ENCODE measurements at regions not wholly inside any gene's neighbourhood (a gene's known extent, or its start where the extent isn't known, plus 50 kb on each side); places are given as distances from the start of the nearest gene placed in this dataset.

DNA sequence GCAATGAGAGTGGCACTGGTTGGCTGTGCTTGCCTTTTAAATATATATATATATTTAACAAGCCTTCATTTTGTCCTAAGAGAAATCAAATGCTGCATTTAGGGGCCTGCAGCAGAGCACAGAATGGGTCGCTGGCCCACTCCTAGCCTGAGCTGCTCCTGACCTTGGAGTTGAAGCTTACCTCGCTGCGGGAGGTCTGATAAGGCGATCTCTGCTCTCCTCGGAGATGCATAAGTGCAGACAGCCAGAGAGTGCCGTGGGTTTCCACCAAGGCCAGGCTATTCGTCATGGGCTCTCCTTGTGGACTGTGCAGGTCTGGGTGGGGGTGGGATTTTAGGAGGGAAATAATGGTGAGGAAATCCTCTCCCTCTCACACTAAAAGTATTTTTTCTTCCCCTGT lies 99.5 kb upstream of the IKZF1 start:
- CTCF ChIA-PET = interaction anchor here (0.5 to 3.4 kb wide), 25 partner anchors 10 to 1927 kb away, joined by 3 to 41 read pairs (median 4); no protein-coding TSS in a partner anchor
- POLR2A ChIA-PET (ENCODE audit: low non-redundant PET) = interaction anchor here (0.7 kb wide), 1 partner anchor 112 kb away, joined by 3 read pairs; no protein-coding TSS in a partner anchor
- DNase-seq (ENCODE audit: low spot score) = no peak
- no peak overlapping the region for H3K27ac ChIP-seq
- TF ChIP-seq, protein P1, sequence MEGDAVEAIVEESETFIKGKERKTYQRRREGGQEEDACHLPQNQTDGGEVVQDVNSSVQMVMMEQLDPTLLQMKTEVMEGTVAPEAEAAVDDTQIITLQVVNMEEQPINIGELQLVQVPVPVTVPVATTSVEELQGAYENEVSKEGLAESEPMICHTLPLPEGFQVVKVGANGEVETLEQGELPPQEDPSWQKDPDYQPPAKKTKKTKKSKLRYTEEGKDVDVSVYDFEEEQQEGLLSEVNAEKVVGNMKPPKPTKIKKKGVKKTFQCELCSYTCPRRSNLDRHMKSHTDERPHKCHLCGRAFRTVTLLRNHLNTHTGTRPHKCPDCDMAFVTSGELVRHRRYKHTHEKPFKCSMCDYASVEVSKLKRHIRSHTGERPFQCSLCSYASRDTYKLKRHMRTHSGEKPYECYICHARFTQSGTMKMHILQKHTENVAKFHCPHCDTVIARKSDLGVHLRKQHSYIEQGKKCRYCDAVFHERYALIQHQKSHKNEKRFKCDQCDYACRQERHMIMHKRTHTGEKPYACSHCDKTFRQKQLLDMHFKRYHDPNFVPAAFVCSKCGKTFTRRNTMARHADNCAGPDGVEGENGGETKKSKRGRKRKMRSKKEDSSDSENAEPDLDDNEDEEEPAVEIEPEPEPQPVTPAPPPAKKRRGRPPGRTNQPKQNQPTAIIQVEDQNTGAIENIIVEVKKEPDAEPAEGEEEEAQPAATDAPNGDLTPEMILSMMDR (conservative IDR thresholded peaks at IDR 0.05; ENCODE audit: low read depth) = no peak

DNA sequence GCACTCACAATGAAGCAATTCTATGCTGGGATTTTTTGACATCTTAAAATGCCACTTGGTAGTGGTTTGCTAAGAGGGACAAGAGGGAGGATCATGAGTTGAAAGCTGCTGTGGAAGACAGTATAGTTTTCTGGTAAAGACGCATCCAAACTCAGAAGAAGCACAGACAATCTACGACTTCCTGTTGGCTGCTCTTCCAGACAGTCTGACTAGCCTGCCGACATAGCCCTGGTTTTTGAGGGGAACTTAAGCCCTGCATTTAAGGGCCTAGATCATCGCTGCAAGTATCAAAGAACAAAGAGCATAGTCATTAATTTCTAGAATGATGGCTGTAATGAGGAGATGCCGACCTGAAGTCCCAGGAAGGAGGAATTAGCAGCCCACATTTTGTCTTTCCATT lies 99.9 kb upstream of the IKZF1 start:
- TF ChIP-seq, protein P1 (conservative IDR thresholded peaks at IDR 0.05; ENCODE audit: low read depth) = no peak
- ChIA-PET POLR2A (ENCODE audit: low non-redundant PET) (no interaction called here), CTCF (interaction anchor here (0.7 to 3.4 kb wide), 3 partner anchors 41 to 238 kb away, joined by 3 to 41 read pairs (median 5); no protein-coding TSS in a partner anchor)
- no peak overlapping the region for H3K27ac ChIP-seq
- DNase-seq (ENCODE audit: low spot score) = no peak

DNA sequence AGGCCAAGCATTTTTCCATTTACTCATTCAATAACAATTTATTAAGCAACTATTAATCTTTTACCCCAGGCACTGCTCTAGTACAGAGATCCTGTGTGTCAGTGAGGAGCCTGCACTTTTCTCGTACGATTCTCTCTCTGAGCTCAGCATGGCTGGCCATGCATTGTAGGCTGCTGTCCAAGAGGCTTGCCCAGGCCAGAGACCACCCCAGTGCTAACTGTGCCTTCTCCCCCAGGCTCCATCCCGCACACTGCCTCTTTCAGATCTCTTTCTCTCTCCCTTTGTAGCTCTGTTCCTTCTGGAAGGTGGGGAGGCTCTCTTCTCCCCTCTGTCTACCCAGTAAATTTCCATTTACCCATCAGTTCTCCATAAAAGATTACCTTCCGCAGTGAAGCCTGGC lies 101.0 kb upstream of the IKZF1 start:
- no peak overlapping the region for H3K27ac ChIP-seq
- ChIA-PET CTCF (interaction anchor here (0.6 to 1.2 kb wide), 2 partner anchors 215 to 349 kb away, joined by 3 to 4 read pairs; no protein-coding TSS in a partner anchor), POLR2A (ENCODE audit: low non-redundant PET) (no interaction called here)
- DNase-seq (ENCODE audit: low spot score) = no peak
- TF ChIP-seq, protein P1 (conservative IDR thresholded peaks at IDR 0.05; ENCODE audit: low read depth) = no peak

DNA sequence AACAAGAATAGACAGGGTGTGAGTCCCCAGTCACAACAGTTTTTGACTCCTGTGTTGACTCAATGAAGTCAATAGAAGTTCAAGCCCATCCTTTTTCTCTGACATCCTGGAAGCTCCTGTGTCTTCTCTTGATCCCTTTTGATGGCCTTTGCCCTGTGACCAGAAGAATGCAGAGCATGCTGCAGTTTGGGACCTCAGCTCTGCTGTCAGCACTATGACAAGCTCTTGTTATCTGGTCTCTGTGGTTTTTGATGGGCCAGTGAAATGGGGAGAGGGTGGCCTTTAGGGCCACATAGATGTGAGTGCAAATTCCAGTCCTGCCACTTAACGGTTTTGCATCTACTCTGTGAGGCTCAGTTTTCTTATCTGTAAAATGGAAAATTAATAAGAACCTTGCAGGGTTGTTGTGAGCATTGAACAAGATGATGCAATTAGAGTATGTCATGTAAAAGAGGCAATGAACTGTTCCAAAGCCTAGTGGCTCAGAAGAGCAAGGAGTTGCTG lies 102.4 kb upstream of the IKZF1 start:
- TF ChIP-seq, protein P1 (conservative IDR thresholded peaks at IDR 0.05; ENCODE audit: low read depth) = no peak

DNA sequence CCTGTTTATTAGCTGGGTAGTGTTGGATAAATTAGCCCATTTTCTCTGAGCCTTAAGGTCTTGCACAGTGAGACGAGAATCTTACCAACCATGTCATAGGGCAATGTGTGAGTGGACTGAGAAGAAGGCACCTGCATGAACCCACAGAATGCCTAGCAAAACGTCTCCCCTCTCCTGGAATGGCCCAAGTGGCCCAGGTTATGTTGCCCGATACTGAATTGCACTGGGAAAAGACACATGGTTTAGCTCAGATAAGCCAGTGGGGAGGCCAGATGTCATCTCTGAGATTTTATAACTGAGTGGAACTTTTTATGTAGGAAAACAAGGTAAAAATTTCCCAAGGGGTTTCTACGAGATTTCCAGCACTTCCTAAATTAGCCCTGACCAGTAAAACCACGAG lies 104.7 kb upstream of the IKZF1 start:
- POLR2A ChIA-PET (ENCODE audit: low non-redundant PET) = no interaction called here
- TF ChIP-seq, protein P1 (conservative IDR thresholded peaks at IDR 0.05; ENCODE audit: low read depth) = no peak
- DNase-seq (ENCODE audit: low spot score) = no peak
- no peak overlapping the region for H3K27ac ChIP-seq
- CTCF ChIA-PET = interaction anchor here (0.7 kb wide), 1 partner anchor 557 kb away, joined by 3 read pairs; no protein-coding TSS in a partner anchor

More for the DNA sequence above, 102.4 kb upstream of the IKZF1 start:
- ChIA-PET POLR2A (ENCODE audit: low non-redundant PET) (no interaction called here), CTCF (interaction anchor here (0.6 to 1.2 kb wide), 2 partner anchors 163 to 216 kb away, joined by 3 to 4 read pairs; no protein-coding TSS in a partner anchor)
- H3K27ac ChIP-seq = no peak overlapping the region
- no peak for DNase-seq (ENCODE audit: low spot score)

DNA sequence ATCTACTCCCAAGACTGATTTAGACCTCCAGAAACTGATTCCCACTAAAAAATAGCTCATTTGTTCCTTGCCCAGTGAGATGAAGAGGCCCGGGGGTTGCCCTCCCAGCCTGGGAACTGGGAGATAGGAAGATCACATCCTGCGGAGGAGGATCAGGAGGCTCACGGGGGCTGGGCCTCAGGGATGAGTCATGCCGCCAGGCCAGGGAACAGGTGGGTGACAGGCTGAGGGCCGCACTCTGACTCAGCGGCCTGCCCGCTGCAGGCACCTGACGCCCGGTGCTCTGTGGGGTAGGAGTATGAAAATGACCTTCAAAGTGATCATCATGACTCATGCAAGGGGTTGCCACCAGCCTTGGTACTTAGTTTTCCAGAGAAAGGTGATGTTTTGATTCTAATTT lies 104.5 kb upstream of the ZPBP start:
- TF ChIP-seq, protein P1 (conservative IDR thresholded peaks at IDR 0.05; ENCODE audit: low read depth) = no peak
- CTCF ChIA-PET = no interaction called here
- peak; percentile 71 for DNase-seq (ENCODE audit: low spot score)
- H3K27ac ChIP-seq = no peak overlapping the region
- POLR2A ChIA-PET (ENCODE audit: low non-redundant PET) = no interaction called here

Data from RWPE1 (cell line).